Panc1 (cell line): ENCODE measurements at regions not wholly inside any gene's neighbourhood (a gene's known extent, or its start where the extent isn't known, plus 50 kb on each side); places are given as distances from the start of the nearest gene placed in this dataset.

Experiments
- ATAC-seq: fragments of 200-7000 bp; cut with Tn5 transposase; 2 replicates; pipeline ENCODE4 v1.9.1; 2020; ENCODE audit warnings: mild to moderate bottlenecking, moderate library complexity
- BruUV-seq: library from RNA; stranded (reverse); fragments of 400-500 nt; replicated peaks from 2 replicates; lab custom pipeline; 2021; lab: Mats Ljungman, UMichigan
- CTCF ChIA-PET: fragments of 300-600 bp; sonication (Branson Sonifier 250); formaldehyde crosslinking; loops from one replicate; lab custom pipeline; 2022; ENCODE audit warnings: antibody characterized with exemption; lab: Charles Lee
- POLR2A ChIA-PET: fragments of 300-600 bp; sonication (Branson Sonifier 250); formaldehyde crosslinking; loops from one replicate; lab custom pipeline; 2022; ENCODE audit warnings: antibody characterized with exemption; lab: Charles Lee
- DNase-seq: peaks from one replicate; pipeline ENCODE4 v3.0.0-alpha.2; 2010; ENCODE audit warnings: low read depth, low spot score
- H3K27ac ChIP-seq: 2 replicates; pipeline ENCODE4 v1.5.1; 2011; ENCODE audit warnings: mild to moderate bottlenecking, low read length, inconsistent platforms
- H3K27me3 ChIP-seq: fragments of 200-500 bp; sonication (Bioruptor generic); 2 replicates; pipeline ENCODE4 v1.6.0; 2014; ENCODE audit warnings: low read length, inconsistent platforms; ENCODE audit not compliant: control insufficient read depth, insufficient read depth
- H3K36me3 ChIP-seq: fragments of 200-500 bp; sonication (Bioruptor generic); 2 replicates; pipeline ENCODE4 v1.5.1; 2014; ENCODE audit warnings: inconsistent platforms, mild to moderate bottlenecking, low read length, moderate library complexity; ENCODE audit not compliant: control insufficient read depth, insufficient read depth
- H3K4me1 ChIP-seq: 2 replicates; pipeline ENCODE4 v1.5.1; 2011; ENCODE audit warnings: inconsistent platforms, mild to moderate bottlenecking, low read length, moderate library complexity; ENCODE audit not compliant: control insufficient read depth, insufficient read depth
- H3K4me3 ChIP-seq, 2 experiments: 2 replicates each; pipeline ENCODE4 v1.5.1; 2011 to 2012; ENCODE audit warnings: low read depth in 2 of 2, low read length in 2 of 2, mild to moderate bottlenecking in 2 of 2, inconsistent platforms in 1 of 2, moderate library complexity in 1 of 2
- H3K9me3 ChIP-seq: fragments of 200-500 bp; sonication (Bioruptor generic); 2 replicates; pipeline ENCODE4 v1.5.1; 2014; ENCODE audit warnings: low read depth, mild to moderate bottlenecking, inconsistent platforms, low read length, moderate library complexity; ENCODE audit not compliant: control insufficient read depth, insufficient read depth
- CTCF ChIP-seq: fragments of 450-650 bp; IDR thresholded peaks from 2 replicates; pipeline ENCODE4 v1.5.1; 2017; ENCODE audit warnings: mild to moderate bottlenecking
- POLR2AphosphoS5 ChIP-seq: IDR thresholded peaks from 2 replicates; pipeline ENCODE4 v1.6.1; 2012; ENCODE audit warnings: mild to moderate bottlenecking, low read depth, low read length, moderate library complexity
- SIN3A ChIP-seq: IDR thresholded peaks from 2 replicates; pipeline ENCODE4 v1.6.1; 2012; ENCODE audit warnings: low read depth, mild to moderate bottlenecking, low read length, moderate library complexity, borderline replicate concordance; ENCODE audit not compliant: insufficient read depth
- TCF7L2 ChIP-seq: IDR thresholded peaks from 2 replicates; pipeline ENCODE4 v1.6.1; 2011; ENCODE audit warnings: mild to moderate bottlenecking, low read depth, low read length, inconsistent platforms
- in situ Hi-C: cut with HindIII; loops from 2 replicates; pipeline ENCODE4 v1.10.0; 2016; ENCODE audit warnings: low sequenced_read_pairs, low pct_unique_long_range_greater_than_20kb
- intact Hi-C: fragments of 100-400 bp; cut with micrococcal nuclease; formaldehyde crosslinking; loops from one replicate; pipeline ENCODE4 v1.10.0; 2022; ENCODE audit not compliant: unreplicated experiment
- TF ChIP-seq, protein P1 (sequence below), 2 experiments: IDR thresholded peaks; 2 replicates each; pipeline ENCODE4 v1.6.1; 2011 to 2012; ENCODE audit warnings: low read depth in 2 of 2, control low read depth in 1 of 2, low read length in 1 of 2, mild to moderate bottlenecking in 1 of 2, moderate library complexity in 1 of 2; ENCODE audit not compliant: insufficient read depth in 1 of 2

DNA sequence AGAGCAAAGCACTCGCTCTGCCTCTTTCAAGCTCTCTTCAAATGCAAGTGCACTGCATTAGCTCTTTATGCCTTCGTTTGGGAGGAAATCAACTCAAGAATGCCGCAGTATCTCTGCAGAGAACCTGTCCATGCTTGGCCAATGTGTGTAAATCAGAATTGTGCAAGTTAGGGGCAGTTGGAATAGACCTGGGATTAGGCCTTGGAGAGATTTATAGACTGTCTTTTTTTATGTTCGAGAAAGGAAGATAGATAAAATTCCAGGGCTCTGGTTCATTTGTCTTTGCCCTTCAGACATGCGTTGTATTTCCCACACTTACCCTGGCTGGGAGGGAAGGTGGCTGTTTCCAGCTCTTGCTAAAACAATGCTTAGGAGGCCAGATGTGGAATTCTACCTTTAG, 163.7 kb downstream of the MOBP start:
- Histone ChIP-seq H3K36me3 (no peaks in the 10 kb centered on the region; the same call in 1 of the 2 replicates), H3K4me3 (no peak overlapping the region), H3K27me3 (no peaks in the 10 kb centered on the region), H3K4me1 (no peaks in the 10 kb centered on the region), H3K27ac (no peak overlapping the region), H3K9me3 (no peaks in the 10 kb centered on the region)
- intact Hi-C loops: no loop called here
- no peak for ATAC-seq
- POLR2A ChIA-PET: no interaction called here
- no TSS peak for BruUV-seq
- no peak for DNase-seq
- TF ChIP-seq CTCF (no peak), SIN3A (no peak), POLR2AphosphoS5 (no peak), TCF7L2 (no peak)
- TF ChIP-seq, protein P1, sequence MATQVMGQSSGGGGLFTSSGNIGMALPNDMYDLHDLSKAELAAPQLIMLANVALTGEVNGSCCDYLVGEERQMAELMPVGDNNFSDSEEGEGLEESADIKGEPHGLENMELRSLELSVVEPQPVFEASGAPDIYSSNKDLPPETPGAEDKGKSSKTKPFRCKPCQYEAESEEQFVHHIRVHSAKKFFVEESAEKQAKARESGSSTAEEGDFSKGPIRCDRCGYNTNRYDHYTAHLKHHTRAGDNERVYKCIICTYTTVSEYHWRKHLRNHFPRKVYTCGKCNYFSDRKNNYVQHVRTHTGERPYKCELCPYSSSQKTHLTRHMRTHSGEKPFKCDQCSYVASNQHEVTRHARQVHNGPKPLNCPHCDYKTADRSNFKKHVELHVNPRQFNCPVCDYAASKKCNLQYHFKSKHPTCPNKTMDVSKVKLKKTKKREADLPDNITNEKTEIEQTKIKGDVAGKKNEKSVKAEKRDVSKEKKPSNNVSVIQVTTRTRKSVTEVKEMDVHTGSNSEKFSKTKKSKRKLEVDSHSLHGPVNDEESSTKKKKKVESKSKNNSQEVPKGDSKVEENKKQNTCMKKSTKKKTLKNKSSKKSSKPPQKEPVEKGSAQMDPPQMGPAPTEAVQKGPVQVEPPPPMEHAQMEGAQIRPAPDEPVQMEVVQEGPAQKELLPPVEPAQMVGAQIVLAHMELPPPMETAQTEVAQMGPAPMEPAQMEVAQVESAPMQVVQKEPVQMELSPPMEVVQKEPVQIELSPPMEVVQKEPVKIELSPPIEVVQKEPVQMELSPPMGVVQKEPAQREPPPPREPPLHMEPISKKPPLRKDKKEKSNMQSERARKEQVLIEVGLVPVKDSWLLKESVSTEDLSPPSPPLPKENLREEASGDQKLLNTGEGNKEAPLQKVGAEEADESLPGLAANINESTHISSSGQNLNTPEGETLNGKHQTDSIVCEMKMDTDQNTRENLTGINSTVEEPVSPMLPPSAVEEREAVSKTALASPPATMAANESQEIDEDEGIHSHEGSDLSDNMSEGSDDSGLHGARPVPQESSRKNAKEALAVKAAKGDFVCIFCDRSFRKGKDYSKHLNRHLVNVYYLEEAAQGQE (IDR thresholded peaks at IDR 0.05; ENCODE audit: insufficient read depth in 1 of 2, low read depth in 2 of 2, low read length in 1 of 2): no peak
- in situ Hi-C loops: no loop called here
- CTCF ChIA-PET: no interaction called here

DNA sequence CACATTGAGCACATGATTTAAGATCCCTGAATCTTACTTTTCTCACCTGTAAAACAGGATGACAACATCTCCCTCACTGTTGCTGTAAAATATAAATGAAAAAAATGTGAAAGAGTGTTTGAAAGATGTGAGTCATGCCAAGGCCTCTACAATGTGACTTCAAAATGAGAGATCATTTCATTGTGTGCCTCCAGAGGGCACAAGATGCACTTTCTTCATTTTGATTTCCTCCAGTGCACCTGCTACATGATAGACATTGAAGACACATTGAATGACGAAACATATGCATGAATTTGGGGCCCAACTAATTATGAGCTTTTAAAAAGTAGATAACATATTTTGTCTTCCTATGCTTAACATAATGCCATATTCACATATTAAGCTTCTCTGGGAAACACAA, 170.3 kb downstream of the MOBP start:
- intact Hi-C loops (no loop called here), in situ Hi-C loops (no loop called here)
- DNase-seq (no peak), ATAC-seq (no peak)
- CTCF ChIA-PET: no interaction called here
- Histone ChIP-seq H3K27me3 (no peaks in the 10 kb centered on the region), H3K4me1 (no peaks in the 10 kb centered on the region; the same call in 1 of the 2 replicates), H3K9me3 (no peaks in the 10 kb centered on the region), H3K4me3 (no peak overlapping the region), H3K27ac (no peak overlapping the region), H3K36me3 (no peaks in the 10 kb centered on the region)
- BruUV-seq: no TSS peak
- TF ChIP-seq CTCF (peak; percentile 4; the same call in 1 of the 2 replicates), SIN3A (no peak)
- POLR2A ChIA-PET: no interaction called here
